ENCODE measurements at regions not wholly inside any gene's neighbourhood (a gene's known extent, or its start where the extent isn't known, plus 50 kb on each side); places are given as distances from the start of the nearest gene placed in this dataset.
A peak's percentile ranks its signal among the peaks of the same experiment; 100 is the strongest.

DNA sequence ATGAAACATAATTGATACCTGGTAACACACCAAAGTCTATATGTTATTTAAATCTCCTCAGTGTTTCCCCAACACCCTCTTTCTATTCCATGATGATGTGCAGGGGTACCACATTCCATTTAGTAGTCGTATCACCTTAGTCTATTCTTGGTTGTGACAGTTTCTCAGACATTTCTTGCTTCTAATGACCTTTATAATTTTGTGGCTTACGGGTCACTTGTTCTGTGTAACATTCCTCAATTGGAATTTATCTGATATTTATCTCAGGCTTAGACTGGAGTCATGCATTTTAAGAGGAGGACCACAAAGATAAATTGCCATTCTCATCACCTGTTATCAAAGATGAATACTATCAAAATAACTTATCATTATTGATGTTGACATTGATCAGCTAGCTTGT lies 679.6 kb downstream of the USP25 start:
- Histone ChIP-seq H3K4me1 (ENCODE audit: control insufficient read depth in 1 of 2, insufficient read depth in 2 of 2, low read length in 2 of 2) (no peaks in the 10 kb centered on the region), H3K9ac (ENCODE audit: low read depth in 1 of 2, low read length in 2 of 2) (no peak overlapping the region), H3K9me3 (ENCODE audit: control insufficient read depth in 1 of 2, low read length in 2 of 2) (peaks cover 0 to 3% of the 10 kb centered on the region in 2 donors), H3K27ac (ENCODE audit: low read depth, low read length) (no peak overlapping the region), H3K36me3 (ENCODE audit: control insufficient read depth in 1 of 2, insufficient read depth in 2 of 2, low read length in 2 of 2) (no peaks in the 10 kb centered on the region), H3K4me3 (ENCODE audit: low read depth in 1 of 2, low read length in 2 of 2) (no peak overlapping the region), H3K27me3 (ENCODE audit: control insufficient read depth in 1 of 2, insufficient read depth in 2 of 2, low read length in 2 of 2) (no peaks in the 10 kb centered on the region)

DNA sequence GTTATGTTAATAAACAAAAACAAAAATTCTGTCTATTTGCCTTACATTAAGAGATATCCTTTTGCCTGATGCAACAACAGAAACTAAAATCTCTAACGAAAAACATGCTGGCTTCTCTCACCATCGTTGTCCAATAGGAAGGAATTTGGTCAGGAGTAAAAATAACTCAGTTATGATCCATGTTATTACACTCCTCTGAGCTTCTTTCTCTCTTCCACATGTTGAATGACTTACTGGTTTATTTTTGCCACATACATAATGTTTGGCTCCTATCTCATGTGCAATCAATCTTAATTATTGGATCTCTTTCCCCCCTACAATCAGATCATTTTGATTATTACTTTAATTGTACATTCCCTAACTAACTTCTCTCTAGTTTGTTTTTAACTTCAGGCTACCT lies 688.4 kb downstream of the USP25 start:
- H3K4me3 ChIP-seq (ENCODE audit: low read depth in 1 of 2, low read length in 2 of 2): no peak overlapping the region

DNA sequence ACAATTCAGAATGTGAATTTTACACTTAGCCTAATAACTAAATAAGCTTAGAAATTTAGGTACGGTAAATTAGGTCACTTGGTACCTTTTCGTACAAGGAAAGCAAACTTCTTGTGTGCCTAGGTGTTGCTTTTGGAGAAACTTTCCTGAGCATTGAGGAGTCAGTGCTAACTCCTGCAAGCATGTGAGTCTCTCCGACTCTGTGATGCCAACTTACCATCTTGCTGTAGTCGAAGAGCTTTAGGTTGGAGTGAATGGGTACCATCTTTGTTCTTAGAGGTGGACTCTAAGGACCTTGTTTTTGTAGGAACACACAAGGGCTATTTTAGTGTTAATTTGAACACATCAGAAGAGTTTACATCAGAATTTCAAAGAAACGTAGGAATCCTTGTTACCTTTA lies 688.9 kb downstream of the USP25 start:
- Histone ChIP-seq H3K9me3 (ENCODE audit: control insufficient read depth in 1 of 2, low read length in 2 of 2) (peaks cover 3 to 5% of the 10 kb centered on the region in 2 donors), H3K36me3 (ENCODE audit: control insufficient read depth in 1 of 2, insufficient read depth in 2 of 2, low read length in 2 of 2) (no peaks in the 10 kb centered on the region), H3K4me3 (ENCODE audit: low read depth in 1 of 2, low read length in 2 of 2) (no peak overlapping the region), H3K4me1 (ENCODE audit: control insufficient read depth in 1 of 2, insufficient read depth in 2 of 2, low read length in 2 of 2) (no peaks in the 10 kb centered on the region), H3K27me3 (ENCODE audit: control insufficient read depth in 1 of 2, insufficient read depth in 2 of 2, low read length in 2 of 2) (no peaks in the 10 kb centered on the region), H3K27ac (ENCODE audit: low read depth, low read length) (no peak overlapping the region), H3K9ac (ENCODE audit: low read depth in 1 of 2, low read length in 2 of 2) (no peak overlapping the region)

More for the DNA sequence above, 688.4 kb downstream of the USP25 start:
- H3K36me3 ChIP-seq (ENCODE audit: control insufficient read depth in 1 of 2, insufficient read depth in 2 of 2, low read length in 2 of 2): no peaks in the 10 kb centered on the region
- H3K27me3 ChIP-seq (ENCODE audit: control insufficient read depth in 1 of 2, insufficient read depth in 2 of 2, low read length in 2 of 2): no peaks in the 10 kb centered on the region
- no peak overlapping the region for H3K27ac ChIP-seq (ENCODE audit: low read depth, low read length)
- peaks cover 3 to 7% of the 10 kb centered on the region in 2 donors for H3K9me3 ChIP-seq (ENCODE audit: control insufficient read depth in 1 of 2, low read length in 2 of 2)
- H3K4me1 ChIP-seq (ENCODE audit: control insufficient read depth in 1 of 2, insufficient read depth in 2 of 2, low read length in 2 of 2): no peaks in the 10 kb centered on the region
- no peak overlapping the region for H3K9ac ChIP-seq (ENCODE audit: low read depth in 1 of 2, low read length in 2 of 2)

DNA sequence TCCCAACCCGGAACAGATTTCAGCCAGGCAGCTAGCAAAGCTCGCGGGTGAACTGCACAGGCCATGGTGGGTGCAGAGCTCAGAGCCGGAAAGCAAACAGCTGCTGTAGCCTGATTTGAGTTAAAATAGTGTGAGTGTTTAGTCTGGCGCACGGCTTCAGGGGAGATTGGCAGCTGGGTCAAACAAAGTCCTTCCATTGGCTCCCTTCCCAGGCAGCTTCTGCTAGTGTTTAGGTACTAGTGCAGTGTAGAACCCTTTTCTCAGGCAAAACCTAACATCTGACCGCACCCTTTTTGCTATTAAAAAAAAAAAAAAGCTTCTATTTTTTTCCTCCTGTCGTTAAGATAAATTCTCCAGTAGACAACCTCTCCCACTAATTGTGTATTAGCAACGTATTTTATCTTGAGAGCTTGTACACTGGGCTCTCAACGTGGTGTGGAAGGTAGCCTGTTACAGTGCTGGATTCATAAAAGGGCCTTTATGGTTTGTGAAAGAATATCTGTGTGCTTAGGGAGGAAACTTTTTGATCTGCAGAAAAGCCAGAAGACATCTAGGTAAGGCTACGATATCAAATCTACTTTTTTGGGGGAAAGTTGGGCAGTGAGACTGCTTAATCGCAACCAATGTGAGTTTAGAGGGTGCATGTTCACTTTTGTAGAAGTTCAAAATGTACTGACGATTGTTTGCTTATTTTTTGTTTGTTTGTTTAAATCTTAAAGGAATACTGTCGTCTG lies 689.6 kb downstream of the USP25 start:
- H3K27me3 ChIP-seq (ENCODE audit: control insufficient read depth in 1 of 2, insufficient read depth in 2 of 2, low read length in 2 of 2): no peaks in the 10 kb centered on the region
- no peaks in the 10 kb centered on the region for H3K4me1 ChIP-seq (ENCODE audit: control insufficient read depth in 1 of 2, insufficient read depth in 2 of 2, low read length in 2 of 2)
- H3K9me3 ChIP-seq (ENCODE audit: control insufficient read depth in 1 of 2, low read length in 2 of 2): peaks cover 3 to 5% of the 10 kb centered on the region in 2 donors
- H3K4me3 ChIP-seq (ENCODE audit: low read depth in 1 of 2, low read length in 2 of 2): peak overlapping the region in 1 of 2 donors; percentile 23
- H3K27ac ChIP-seq (ENCODE audit: low read depth, low read length): no peak overlapping the region
- no peak overlapping the region for H3K9ac ChIP-seq (ENCODE audit: low read depth in 1 of 2, low read length in 2 of 2)
- H3K36me3 ChIP-seq (ENCODE audit: control insufficient read depth in 1 of 2, insufficient read depth in 2 of 2, low read length in 2 of 2): no peaks in the 10 kb centered on the region

DNA sequence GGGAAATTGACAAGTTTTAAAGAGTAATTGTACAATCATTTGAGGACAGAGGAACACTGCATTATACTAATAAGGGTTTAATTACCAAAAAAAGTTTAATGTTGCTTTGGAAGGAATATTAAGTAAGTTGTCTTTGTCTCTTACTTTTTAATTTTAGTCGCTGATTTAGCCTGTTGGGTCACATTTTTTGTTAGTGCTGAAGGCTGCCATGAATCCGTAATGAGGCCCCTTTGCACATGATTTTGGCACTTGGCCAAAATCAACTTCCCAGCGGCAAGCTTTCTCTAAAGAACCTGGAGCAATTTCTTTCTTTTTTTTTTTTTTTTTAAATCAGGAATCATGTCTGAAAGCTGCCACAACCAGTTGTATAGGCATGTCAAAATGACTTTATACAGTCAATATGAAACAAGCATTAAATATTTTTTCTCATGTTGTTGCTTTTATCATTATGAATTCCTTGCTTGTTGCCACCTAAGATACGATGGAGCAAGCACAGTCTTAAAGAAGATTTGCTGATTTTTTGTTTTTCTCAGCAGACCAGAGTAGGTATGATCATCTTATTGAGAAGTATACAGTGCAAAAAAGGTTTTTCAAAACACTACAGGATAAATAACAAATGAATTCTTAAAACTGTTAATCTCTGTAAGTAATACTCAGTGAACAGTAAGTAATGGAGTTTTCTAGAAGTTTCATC lies 690.4 kb downstream of the USP25 start:
- Histone ChIP-seq H3K4me1 (ENCODE audit: control insufficient read depth in 1 of 2, insufficient read depth in 2 of 2, low read length in 2 of 2) (no peaks in the 10 kb centered on the region), H3K27me3 (ENCODE audit: control insufficient read depth in 1 of 2, insufficient read depth in 2 of 2, low read length in 2 of 2) (no peaks in the 10 kb centered on the region), H3K9ac (ENCODE audit: low read depth in 1 of 2, low read length in 2 of 2) (no peak overlapping the region), H3K36me3 (ENCODE audit: control insufficient read depth in 1 of 2, insufficient read depth in 2 of 2, low read length in 2 of 2) (no peaks in the 10 kb centered on the region), H3K4me3 (ENCODE audit: low read depth in 1 of 2, low read length in 2 of 2) (no peak overlapping the region), H3K27ac (ENCODE audit: low read depth, low read length) (no peak overlapping the region), H3K9me3 (ENCODE audit: control insufficient read depth in 1 of 2, low read length in 2 of 2) (peaks cover 3 to 5% of the 10 kb centered on the region in 2 donors)

- peaks cover 2 to 6% of the 10 kb centered on the region in 2 donors for H3K9me3 ChIP-seq (ENCODE audit: control insufficient read depth in 1 of 2, low read length in 2 of 2)
- H3K9ac ChIP-seq (ENCODE audit: low read depth in 1 of 2, low read length in 2 of 2): no peak overlapping the region
- H3K27ac ChIP-seq (ENCODE audit: low read depth, low read length): no peak overlapping the region
- no peak overlapping the region for H3K4me3 ChIP-seq (ENCODE audit: low read depth in 1 of 2, low read length in 2 of 2)
- no peaks in the 10 kb centered on the region for H3K4me1 ChIP-seq (ENCODE audit: control insufficient read depth in 1 of 2, insufficient read depth in 2 of 2, low read length in 2 of 2)
- no peaks in the 10 kb centered on the region for H3K36me3 ChIP-seq (ENCODE audit: control insufficient read depth in 1 of 2, insufficient read depth in 2 of 2, low read length in 2 of 2)
- H3K27me3 ChIP-seq (ENCODE audit: control insufficient read depth in 1 of 2, insufficient read depth in 2 of 2, low read length in 2 of 2): no peaks in the 10 kb centered on the region
Observed at GRCh38 chr21:16421007-16421406, 691.2 kb downstream of the USP25 start.

- Histone ChIP-seq H3K36me3 (ENCODE audit: control insufficient read depth in 1 of 2, insufficient read depth in 2 of 2, low read length in 2 of 2) (no peaks in the 10 kb centered on the region), H3K27me3 (ENCODE audit: control insufficient read depth in 1 of 2, insufficient read depth in 2 of 2, low read length in 2 of 2) (no peaks in the 10 kb centered on the region), H3K4me3 (ENCODE audit: low read depth in 1 of 2, low read length in 2 of 2) (no peak overlapping the region), H3K9ac (ENCODE audit: low read depth in 1 of 2, low read length in 2 of 2) (no peak overlapping the region), H3K9me3 (ENCODE audit: control insufficient read depth in 1 of 2, low read length in 2 of 2) (peaks cover 2 to 14% of the 10 kb centered on the region in 2 donors), H3K27ac (ENCODE audit: low read depth, low read length) (no peak overlapping the region), H3K4me1 (ENCODE audit: control insufficient read depth in 1 of 2, insufficient read depth in 2 of 2, low read length in 2 of 2) (no peaks in the 10 kb centered on the region)
Observed at GRCh38 chr21:16421965-16422364, 692.2 kb downstream of the USP25 start.

- no peaks in the 10 kb centered on the region for H3K4me1 ChIP-seq (ENCODE audit: control insufficient read depth in 1 of 2, insufficient read depth in 2 of 2, low read length in 2 of 2)
- no peak overlapping the region for H3K27ac ChIP-seq (ENCODE audit: low read depth, low read length)
Observed at GRCh38 chr21:16422702-16423101, 692.9 kb downstream of the USP25 start.

DNA sequence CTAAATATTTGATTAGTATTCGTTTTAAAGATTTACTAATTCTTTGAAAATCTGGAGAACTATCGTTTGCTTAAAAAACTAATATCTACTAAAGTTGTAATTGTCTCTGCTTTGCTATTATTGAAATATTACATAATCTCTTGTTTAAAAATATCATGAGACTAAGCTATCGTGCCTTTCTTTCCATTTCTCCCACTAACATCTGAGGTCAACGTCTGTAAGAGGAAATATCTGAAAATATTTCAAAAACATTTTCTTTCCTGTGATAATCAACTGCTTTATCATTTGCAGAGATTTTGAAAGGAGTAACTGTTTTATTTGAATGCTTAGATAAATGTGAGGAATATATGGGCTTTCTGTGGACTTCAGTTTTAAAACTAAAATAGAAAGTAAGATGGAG lies 694.1 kb downstream of the USP25 start:
- no peaks in the 10 kb centered on the region for H3K27me3 ChIP-seq (ENCODE audit: control insufficient read depth in 1 of 2, insufficient read depth in 2 of 2, low read length in 2 of 2)
- H3K9ac ChIP-seq (ENCODE audit: low read depth in 1 of 2, low read length in 2 of 2): no peak overlapping the region
- H3K4me3 ChIP-seq (ENCODE audit: low read depth in 1 of 2, low read length in 2 of 2): no peak overlapping the region
- no peaks in the 10 kb centered on the region for H3K36me3 ChIP-seq (ENCODE audit: control insufficient read depth in 1 of 2, insufficient read depth in 2 of 2, low read length in 2 of 2)
- H3K27ac ChIP-seq (ENCODE audit: low read depth, low read length): no peak overlapping the region
- H3K4me1 ChIP-seq (ENCODE audit: control insufficient read depth in 1 of 2, insufficient read depth in 2 of 2, low read length in 2 of 2): no peaks in the 10 kb centered on the region
- H3K9me3 ChIP-seq (ENCODE audit: control insufficient read depth in 1 of 2, low read length in 2 of 2): peaks cover 2 to 15% of the 10 kb centered on the region in 2 donors

More at GRCh38 chr21:16422702-16423101, 692.9 kb downstream of the USP25 start:
- H3K36me3 ChIP-seq (ENCODE audit: control insufficient read depth in 1 of 2, insufficient read depth in 2 of 2, low read length in 2 of 2): no peaks in the 10 kb centered on the region
- H3K9me3 ChIP-seq (ENCODE audit: control insufficient read depth in 1 of 2, low read length in 2 of 2): peaks cover 1 to 16% of the 10 kb centered on the region in 2 donors
- no peaks in the 10 kb centered on the region for H3K27me3 ChIP-seq (ENCODE audit: control insufficient read depth in 1 of 2, insufficient read depth in 2 of 2, low read length in 2 of 2)
- H3K4me3 ChIP-seq (ENCODE audit: low read depth in 1 of 2, low read length in 2 of 2): no peak overlapping the region
- H3K9ac ChIP-seq (ENCODE audit: low read depth in 1 of 2, low read length in 2 of 2): no peak overlapping the region

- no peak overlapping the region for H3K9ac ChIP-seq (ENCODE audit: low read depth in 1 of 2, low read length in 2 of 2)
- H3K4me3 ChIP-seq (ENCODE audit: low read depth in 1 of 2, low read length in 2 of 2): no peak overlapping the region
- H3K9me3 ChIP-seq (ENCODE audit: control insufficient read depth in 1 of 2, low read length in 2 of 2): peaks cover 2 to 15% of the 10 kb centered on the region in 2 donors
- no peaks in the 10 kb centered on the region for H3K4me1 ChIP-seq (ENCODE audit: control insufficient read depth in 1 of 2, insufficient read depth in 2 of 2, low read length in 2 of 2)
- no peaks in the 10 kb centered on the region for H3K36me3 ChIP-seq (ENCODE audit: control insufficient read depth in 1 of 2, insufficient read depth in 2 of 2, low read length in 2 of 2)
- no peaks in the 10 kb centered on the region for H3K27me3 ChIP-seq (ENCODE audit: control insufficient read depth in 1 of 2, insufficient read depth in 2 of 2, low read length in 2 of 2)
- no peak overlapping the region for H3K27ac ChIP-seq (ENCODE audit: low read depth, low read length)
Observed at GRCh38 chr21:16424331-16424751, 694.6 kb downstream of the USP25 start.

Data from duodenal mucosa (tissue), 2 donors.